GF-D8 (cell line): ENCODE measurements at regions not wholly inside any gene's neighbourhood (a gene's known extent, or its start where the extent isn't known, plus 50 kb on each side); places are given as distances from the start of the nearest gene placed in this dataset.

Source experiments
- DNase-seq: peaks from one replicate; lab custom pipeline; 2025; lab: John Stamatoyannopoulos, UW

- DNase-seq: peak; percentile 33
Measured at GRCh38 chr6:26286168-26286877, 78.7 kb upstream of the BTN3A2 start.

- no peak for DNase-seq
Measured at GRCh38 chr6:26288155-26288554, 76.8 kb upstream of the BTN3A2 start.

DNA sequence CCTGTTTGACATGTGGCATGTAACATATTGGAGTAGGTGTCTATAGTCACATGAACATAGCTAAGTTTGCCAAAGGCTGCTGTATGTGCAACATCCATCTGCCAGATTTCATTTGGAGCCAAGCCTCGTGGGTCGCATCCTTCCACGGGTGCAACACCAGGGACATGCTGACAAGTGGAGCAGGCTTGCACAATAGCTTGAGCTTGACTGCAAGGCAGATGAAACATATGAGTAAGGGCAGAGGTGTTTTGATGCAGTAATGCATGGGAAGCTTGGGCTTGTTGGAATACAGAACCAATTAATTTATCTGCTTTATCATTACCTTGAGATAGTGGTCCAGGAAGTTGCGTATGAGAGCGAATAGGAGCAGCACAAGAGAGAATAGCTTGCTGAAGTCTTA is 74.1 kb upstream of the BTN3A2 start:
- DNase-seq: no peak

DNA sequence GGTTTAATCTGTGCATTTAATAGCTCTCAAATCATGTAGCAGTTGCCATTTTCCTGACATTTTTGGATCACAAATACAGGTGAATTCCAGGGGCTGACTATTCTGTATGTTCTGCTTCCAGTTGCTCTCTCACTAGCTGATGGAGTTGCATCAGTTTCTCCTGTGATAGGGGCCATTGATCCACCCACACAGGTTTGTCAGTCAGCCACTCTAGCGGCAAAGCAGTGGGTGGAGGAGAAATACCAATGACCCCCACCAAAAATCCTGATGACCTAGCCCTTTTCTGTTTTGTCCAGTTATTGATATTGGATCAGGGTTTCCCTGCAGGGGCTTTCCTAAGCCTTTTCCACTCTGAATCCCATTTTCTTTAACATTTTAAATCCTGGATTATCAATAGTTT is 72.3 kb upstream of the BTN3A2 start:
- no peak for DNase-seq

DNA sequence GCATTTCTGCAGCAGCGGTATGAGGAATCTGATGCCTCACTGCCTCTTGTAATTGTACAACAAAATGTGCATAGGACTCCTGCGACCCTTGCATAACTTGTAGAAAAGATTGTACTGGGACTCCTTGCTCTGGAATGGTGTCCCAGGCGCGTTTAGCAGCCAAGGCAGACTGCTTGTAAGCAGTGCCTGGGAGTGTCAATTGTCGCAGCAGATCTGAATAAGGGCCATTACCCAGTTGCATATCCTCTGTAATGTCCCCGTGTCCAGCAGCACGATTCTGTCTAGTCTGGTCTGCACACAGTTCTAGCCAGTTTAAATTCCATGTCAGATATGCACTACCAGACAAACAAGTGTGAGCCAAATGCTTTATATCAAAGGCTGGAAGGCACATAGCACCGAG is 70.7 kb upstream of the BTN3A2 start:
- no peak for DNase-seq

GRCh38 chr6:26295691-26296555 is 69.1 kb upstream of the BTN3A2 start:
- no peak for DNase-seq

DNA sequence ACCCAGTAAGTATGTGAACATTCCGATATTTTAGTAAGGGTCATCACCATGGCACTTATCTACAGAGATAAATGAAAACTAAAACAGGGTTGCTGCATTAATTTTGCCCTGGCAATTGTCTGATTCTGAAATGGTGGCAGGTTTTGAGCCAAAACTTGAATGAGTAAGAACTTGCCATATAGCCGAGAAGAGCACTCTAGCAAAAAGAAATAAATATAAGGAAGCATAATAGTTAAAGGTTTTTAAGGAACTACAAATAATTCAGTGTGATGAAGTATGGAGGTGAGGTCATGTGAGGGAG is 68.5 kb upstream of the BTN3A2 start:
- DNase-seq: no peak

DNA sequence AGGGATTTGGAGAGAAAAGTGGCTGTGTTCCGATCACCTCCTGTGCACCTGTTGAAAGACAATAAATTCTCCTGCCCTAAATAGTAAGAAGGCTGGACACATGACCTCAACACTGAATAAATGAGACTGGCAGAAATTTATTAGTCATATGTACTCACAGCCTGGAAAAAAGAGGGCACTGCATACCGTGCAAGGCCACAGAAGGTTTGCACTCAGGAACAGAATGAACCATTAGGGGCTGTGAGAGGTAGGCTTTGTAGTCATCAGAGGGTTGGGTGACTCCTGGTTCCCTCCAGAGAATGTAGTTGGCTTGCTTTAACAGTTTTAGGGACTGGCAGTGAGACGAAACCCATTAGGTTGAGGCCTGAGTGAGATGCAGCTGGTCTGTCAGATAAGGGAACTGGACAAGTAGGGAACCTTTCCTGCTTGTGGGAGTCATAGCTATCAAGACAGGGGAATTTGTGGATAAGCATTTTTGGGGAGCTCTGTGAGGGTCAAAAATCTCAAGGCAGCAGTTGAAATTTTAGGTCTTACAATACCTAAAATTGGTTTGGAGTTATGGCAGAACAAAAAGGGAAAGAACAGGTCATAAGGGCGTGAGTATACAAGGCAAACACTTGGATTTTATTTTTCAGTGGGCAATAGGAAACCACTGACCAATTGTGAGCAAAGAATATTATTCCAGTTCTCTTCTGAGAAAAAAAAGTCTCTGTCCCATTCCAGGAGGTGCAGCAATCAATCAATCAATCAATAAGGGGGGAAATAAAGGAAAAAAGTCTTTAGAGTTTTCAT is 67.9 kb upstream of the BTN3A2 start:
- DNase-seq: no peak

- DNase-seq: no peak
Measured at GRCh38 chr6:26299286-26300042, 65.5 kb upstream of the BTN3A2 start.

GRCh38 chr6:26300043-26300331 is 65.0 kb upstream of the BTN3A2 start:
- DNase-seq: no peak

DNA sequence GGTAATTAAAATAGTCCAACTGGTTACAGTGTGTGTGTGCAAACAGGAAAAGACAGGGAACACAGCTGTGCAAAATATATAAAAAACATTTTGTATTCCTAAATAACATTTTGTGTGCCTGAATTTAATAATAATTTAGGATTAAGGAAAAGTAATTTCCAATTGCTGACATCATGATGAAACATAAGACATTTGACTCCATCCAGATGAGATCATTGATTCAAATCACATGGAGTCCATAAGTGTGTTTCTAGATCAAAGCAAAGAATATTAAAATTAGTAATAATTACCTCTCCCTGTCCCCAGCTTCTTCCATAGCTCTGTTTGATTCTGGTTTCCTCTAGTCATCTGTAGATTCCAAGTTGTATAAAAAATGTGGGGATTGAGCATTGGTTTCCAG is 64.6 kb upstream of the BTN3A2 start:
- no peak for DNase-seq

- no peak for DNase-seq
Measured at GRCh38 chr6:26300828-26301227, 64.2 kb upstream of the BTN3A2 start.

DNA sequence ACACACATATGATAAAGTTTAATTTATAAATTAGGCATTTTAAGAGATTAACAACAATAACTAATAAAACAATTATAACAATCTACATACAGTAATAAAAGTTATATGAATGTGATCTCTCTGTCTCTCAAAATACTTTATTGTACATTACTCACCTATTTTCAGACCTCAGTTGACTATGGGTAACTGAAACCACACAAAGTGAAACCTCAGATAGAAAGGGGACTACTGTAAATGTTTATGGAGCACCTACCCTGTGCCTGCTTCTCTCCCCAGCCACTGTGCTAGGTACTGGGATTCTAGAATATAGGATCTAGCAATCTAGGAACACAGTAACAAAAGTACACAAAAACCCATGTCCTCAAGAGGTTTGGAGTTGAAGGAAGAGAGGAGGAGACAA is 63.4 kb upstream of the BTN3A2 start:
- no peak for DNase-seq

GRCh38 chr6:26302941-26303559 is 61.9 kb upstream of the BTN3A2 start:
- DNase-seq: no peak

DNA sequence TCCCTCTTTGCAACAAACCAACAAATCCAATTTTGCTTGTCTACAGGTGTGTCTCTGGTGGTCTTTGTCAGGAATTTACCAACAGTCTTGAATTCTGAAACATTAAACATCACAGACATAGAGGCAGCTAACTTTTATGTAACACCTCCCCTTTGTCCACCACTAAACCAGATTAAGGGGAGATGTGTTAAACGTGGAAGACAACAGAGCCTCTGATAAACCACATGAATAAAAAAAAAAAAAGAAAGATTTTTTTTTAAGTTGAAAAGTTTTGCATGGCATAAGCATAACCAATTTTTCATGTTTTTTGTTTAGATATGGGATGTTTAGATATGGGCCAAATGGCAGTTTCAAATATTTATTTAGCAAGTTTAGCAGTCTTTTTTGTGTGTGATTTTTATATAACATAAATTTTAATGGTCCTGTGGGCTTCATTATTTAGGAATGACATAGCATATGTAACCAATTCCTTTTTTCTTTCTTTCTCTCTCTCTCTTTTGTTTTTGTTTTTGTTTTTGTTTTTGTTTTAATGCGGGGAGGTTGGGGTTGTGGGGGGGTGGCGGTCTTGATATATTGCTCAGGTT is 60.7 kb upstream of the BTN3A2 start:
- no peak for DNase-seq

GRCh38 chr6:26304797-26305640 is 60.0 kb upstream of the BTN3A2 start:
- no peak for DNase-seq

- no peak for DNase-seq
Measured at GRCh38 chr6:26305641-26305969, 59.4 kb upstream of the BTN3A2 start.

- DNase-seq: no peak
Measured at GRCh38 chr6:26306232-26306631, 58.8 kb upstream of the BTN3A2 start.

GRCh38 chr6:26307850-26308249 is 57.1 kb upstream of the BTN3A2 start:
- DNase-seq: no peak

- DNase-seq: no peak
Measured at GRCh38 chr6:26309731-26310142, 55.3 kb upstream of the BTN3A2 start.

DNA sequence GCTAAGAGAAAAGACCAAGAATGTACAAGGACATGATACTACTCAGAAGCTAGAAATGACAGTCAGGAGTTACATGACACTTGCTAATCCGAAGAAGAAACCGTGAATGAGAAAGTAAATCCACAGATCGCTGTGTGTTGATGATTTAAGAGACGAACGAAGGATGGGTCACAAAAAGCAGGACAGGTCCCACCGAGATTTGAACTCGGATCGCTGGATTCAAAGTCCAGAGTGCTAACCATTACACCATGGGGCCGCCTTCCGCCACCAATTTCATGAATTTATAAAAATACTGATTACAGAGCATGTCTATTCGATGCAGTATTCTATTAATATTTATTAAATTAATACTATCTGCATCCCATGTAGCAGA is 54.0 kb upstream of the BTN3A2 start:
- no peak for DNase-seq
